DND-41 (cell line): ENCODE measurements at regions not wholly inside any gene's neighbourhood (a gene's known extent, or its start where the extent isn't known, plus 50 kb on each side); places are given as distances from the start of the nearest gene placed in this dataset.

Source experiments
- ATAC-seq: fragments of 200-7000 bp; cut with Tn5 transposase; 3 replicates; pipeline ENCODE4 v1.9.1; 2021; ENCODE audit warnings: low read depth; ENCODE audit not compliant: insufficient read depth
- DNase-seq: peaks from one replicate; pipeline ENCODE4 v3.0.0-alpha.2; 2020
- H2AFZ ChIP-seq: 2 replicates; pipeline ENCODE4 v1.6.0; 2012; ENCODE audit warnings: low read depth, low read length
- H3K27ac ChIP-seq: 2 replicates; pipeline ENCODE4 v1.5.1; 2012; ENCODE audit warnings: low read length, inconsistent platforms
- H3K27me3 ChIP-seq: fragments of 200-600 bp; sonication (generic); 2 replicates; pipeline ENCODE4 v1.6.0; 2012; ENCODE audit warnings: low read length, mild to moderate bottlenecking, inconsistent platforms; ENCODE audit not compliant: insufficient read depth, poor library complexity
- H3K36me3 ChIP-seq: 2 replicates; pipeline ENCODE4 v1.5.1; 2012; ENCODE audit warnings: low read length, inconsistent platforms; ENCODE audit not compliant: insufficient read depth
- H3K4me1 ChIP-seq: 2 replicates; pipeline ENCODE4 v1.5.1; 2012; ENCODE audit warnings: mild to moderate bottlenecking, low read length; ENCODE audit not compliant: insufficient read depth
- H3K4me2 ChIP-seq: 2 replicates; pipeline ENCODE4 v1.6.0; 2012; ENCODE audit warnings: mild to moderate bottlenecking, moderate library complexity, low read length, inconsistent platforms; ENCODE audit not compliant: insufficient read depth
- H3K4me3 ChIP-seq, 2 experiments: fragments of 200-600 bp in 1 of 2; shearing (Covaris generic) in 1 of 2; 2 replicates each; pipeline ENCODE4 v1.5.1; 2012 to 2016; ENCODE audit warnings: inconsistent platforms in 2 of 2, low read length in 2 of 2, mild to moderate bottlenecking in 2 of 2, low read depth in 1 of 2, moderate library complexity in 1 of 2
- H3K79me2 ChIP-seq: 2 replicates; pipeline ENCODE4 v1.6.0; 2012; ENCODE audit warnings: low read length, inconsistent platforms; ENCODE audit not compliant: insufficient read depth
- H3K9ac ChIP-seq: 2 replicates; pipeline ENCODE4 v1.6.0; 2012; ENCODE audit warnings: low read depth, mild to moderate bottlenecking, inconsistent platforms, low read length, moderate library complexity
- H3K9me3 ChIP-seq: 2 replicates; pipeline ENCODE4 v1.5.1; 2012; ENCODE audit warnings: low read length, moderate library complexity, mild to moderate bottlenecking, inconsistent platforms; ENCODE audit not compliant: insufficient read depth, severe bottlenecking
- H4K20me1 ChIP-seq: 2 replicates; pipeline ENCODE4 v1.6.0; 2012; ENCODE audit warnings: low read length; ENCODE audit not compliant: insufficient read depth
- CTCF ChIP-seq: IDR thresholded peaks from 2 replicates; pipeline ENCODE4 v1.5.1; 2012; ENCODE audit warnings: borderline replicate concordance, low read length, moderate library complexity, mild to moderate bottlenecking; ENCODE audit not compliant: poor library complexity, severe bottlenecking; ENCODE audit errors: extremely low read depth
- EZH2 ChIP-seq: IDR thresholded peaks from 3 replicates; pipeline ENCODE4 v1.6.1; 2012; ENCODE audit warnings: borderline replicate concordance, low read depth, mild to moderate bottlenecking, moderate library complexity, low read length, inconsistent platforms; ENCODE audit not compliant: severe bottlenecking

GRCh38 chr2:66661253-66662173, 226.6 kb downstream of the MEIS1 start:
- Histone ChIP-seq H3K9me3 (no peaks in the 10 kb centered on the region), H3K27ac (no peak overlapping the region), H3K9ac (no peak overlapping the region), H2AFZ (no peak overlapping the region), H3K4me1 (no peaks in the 10 kb centered on the region), H3K4me3 (no peak overlapping the region), H3K36me3 (no peaks in the 10 kb centered on the region), H4K20me1 (no peaks in the 10 kb centered on the region), H3K27me3 (no peaks in the 10 kb centered on the region), H3K79me2 (no peaks in the 10 kb centered on the region), H3K4me2 (no peak overlapping the region)
- ATAC-seq = no peak
- no peak for DNase-seq
- TF ChIP-seq EZH2 = no peak
- no peak for TF ChIP-seq CTCF

GRCh38 chr2:66665124-66665984, 230.4 kb downstream of the MEIS1 start:
- H3K27ac ChIP-seq = no peak overlapping the region
- no peak overlapping the region for H2AFZ ChIP-seq
- no peaks in the 10 kb centered on the region for H3K79me2 ChIP-seq
- H3K4me1 ChIP-seq = no peaks in the 10 kb centered on the region
- H3K27me3 ChIP-seq = no peaks in the 10 kb centered on the region
- H3K4me2 ChIP-seq = no peak overlapping the region
- H3K4me3 ChIP-seq = no peak overlapping the region
- no peaks in the 10 kb centered on the region for H4K20me1 ChIP-seq
- ATAC-seq = no peak; the same call in 2 of the 3 replicates
- no peaks in the 10 kb centered on the region for H3K9me3 ChIP-seq
- TF ChIP-seq EZH2 = no peak
- TF ChIP-seq CTCF = no peak
- H3K36me3 ChIP-seq = no peaks in the 10 kb centered on the region
- no peak overlapping the region for H3K9ac ChIP-seq
- DNase-seq = no peak

GRCh38 chr2:66667301-66667700, 232.4 kb downstream of the MEIS1 start:
- no peak overlapping the region for H3K9ac ChIP-seq
- no peaks in the 10 kb centered on the region for H3K79me2 ChIP-seq
- TF ChIP-seq CTCF (no peak), EZH2 (no peak)
- H3K36me3 ChIP-seq = no peaks in the 10 kb centered on the region
- H3K9me3 ChIP-seq = no peaks in the 10 kb centered on the region
- no peak overlapping the region for H3K4me3 ChIP-seq
- H4K20me1 ChIP-seq = no peaks in the 10 kb centered on the region
- H3K27me3 ChIP-seq = no peaks in the 10 kb centered on the region
- no peak for DNase-seq
- H3K4me2 ChIP-seq = no peak overlapping the region
- H3K27ac ChIP-seq = no peak overlapping the region
- no peak for ATAC-seq
- no peaks in the 10 kb centered on the region for H3K4me1 ChIP-seq
- no peak overlapping the region for H2AFZ ChIP-seq
